ENCODE measurements at regions not wholly inside any gene's neighbourhood (a gene's known extent, or its start where the extent isn't known, plus 50 kb on each side); places are given as distances from the start of the nearest gene placed in this dataset.

DNA sequence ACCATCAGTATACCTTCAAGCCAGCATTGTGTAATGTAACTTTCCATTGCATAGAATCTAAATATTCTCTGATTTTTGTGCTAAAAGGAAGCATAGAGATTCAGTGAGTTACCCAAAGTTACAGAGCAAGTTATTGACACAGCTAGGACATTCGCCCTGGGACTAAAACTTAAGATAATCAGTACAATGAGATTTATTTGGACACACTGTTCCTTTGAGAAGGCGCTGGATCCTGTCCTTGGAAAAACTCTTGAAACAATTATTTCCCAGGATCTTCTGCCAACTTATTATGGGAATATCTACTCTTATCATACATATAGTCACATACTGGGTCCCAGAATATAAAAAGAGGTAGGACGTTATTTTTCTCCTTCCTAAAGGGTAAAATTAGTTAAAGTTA is 392.0 kb downstream of the UBE2NL start:
- Histone ChIP-seq H3K9me3 (ENCODE audit: insufficient read depth in 2 of 2, low read depth in 1 of 2, low read length in 1 of 2) (no peaks in the 10 kb centered on the region), H2BK15ac (ENCODE audit: low read length) (no peak overlapping the region), H2BK12ac (ENCODE audit: low read depth, low read length) (no peak overlapping the region), H3K56ac (replicated peaks; ENCODE audit: insufficient read length, low read depth, low read length) (no peak overlapping the region), H2BK20ac (ENCODE audit: low read length) (no peak overlapping the region), H3K79me2 (ENCODE audit: control insufficient read depth in 1 of 2, insufficient read depth in 2 of 2, low read length in 2 of 2) (no peaks in the 10 kb centered on the region), H4K8ac (ENCODE audit: extremely low read depth, insufficient read depth, low read length) (no peak overlapping the region), H3K23me2 (ENCODE audit: low read depth, low read length) (no peaks in the 10 kb centered on the region), H3K79me1 (ENCODE audit: low read depth, low read length) (no peaks in the 10 kb centered on the region), H4K5ac (ENCODE audit: insufficient read length, low read depth, low read length) (no peak overlapping the region), H4K20me1 (replicated peaks in 1 of 2; ENCODE audit: control insufficient read depth in 1 of 2, insufficient read depth in 2 of 2, low read length in 2 of 2) (no peaks in the 10 kb centered on the region), H3K4me1 (replicated peaks in 1 of 4; ENCODE audit: control insufficient read depth in 3 of 4, insufficient read depth in 4 of 4, low read length in 3 of 4) (no peaks in the 10 kb centered on the region), H3K36me3 (ENCODE audit: control insufficient read depth in 2 of 4, insufficient read depth in 4 of 4, low read length in 3 of 4) (no peaks in the 10 kb centered on the region), H3K4me2 (ENCODE audit: insufficient read depth in 1 of 2, low read depth in 2 of 2, low read length in 2 of 2) (no peak overlapping the region), H3K14ac (ENCODE audit: insufficient read length) (no peak overlapping the region), H3K18ac (ENCODE audit: extremely low read depth, low read length) (no peak overlapping the region), H3K4me3 (ENCODE audit: extremely low read depth in 1 of 4, insufficient read depth in 2 of 4, low read depth in 3 of 4, low read length in 4 of 4) (no peak overlapping the region), H2AK5ac (ENCODE audit: low read depth, low read length) (no peak overlapping the region), H3K27me3 (replicated peaks in 1 of 4; ENCODE audit: control insufficient read depth in 3 of 4, extremely low read depth in 1 of 4, insufficient read depth in 3 of 4, low read length in 3 of 4) (no peaks in the 10 kb centered on the region), H2BK5ac (ENCODE audit: low read depth, low read length) (no peak overlapping the region), H2AFZ (ENCODE audit: low read length) (no peak overlapping the region), H3K23ac (ENCODE audit: insufficient read length) (no peak overlapping the region), H3K27ac (ENCODE audit: low read depth, low read length) (no peak overlapping the region), H4K91ac (replicated peaks; ENCODE audit: insufficient read length, low read length) (no peak overlapping the region), H2BK120ac (replicated peaks; ENCODE audit: low read depth, low read length) (no peak overlapping the region), H3K4ac (replicated peaks; ENCODE audit: insufficient read length, low read depth, low read length) (no peak overlapping the region), H3K9ac (replicated peaks in 1 of 4; ENCODE audit: extremely low read depth in 1 of 4, low read depth in 3 of 4, low read length in 3 of 4) (no peak overlapping the region)
- FAIRE-seq = no peak
- no peak for DNase-seq (ENCODE audit: low read depth in 1 of 2, low spot score in 2 of 2)
- 96% methylated on average over 3 of the region's 3 CpGs; no CpG with 5 or more reads in 1 of the 2 experiments for WGBS, 2 experiments (ENCODE audit: extremely low coverage in 1 of 2, insufficient coverage in 1 of 2, insufficient read length in 1 of 2, insufficient replicate concordance in 2 of 2, low coverage in 1 of 2, low lambda C conversion rate in 2 of 2, missing lambda C conversion rate in 1 of 2)
- POLR2A ChIA-PET (ENCODE audit: partially characterized antibody) = no interaction called here
- CTCF ChIA-PET (ENCODE audit: partially characterized antibody) = no interaction called here
- TF ChIP-seq RFX5 (IDR thresholded peaks at IDR 0.05; ENCODE audit: borderline replicate concordance, low read depth, low read length) = no peak
- TF ChIP-seq SIN3A (conservative IDR thresholded peaks at IDR 0.05 in 1 of 2, IDR thresholded peaks at IDR 0.05 in 1 of 2; ENCODE audit: low read depth in 1 of 2, low read length in 2 of 2) = no peak
- TF ChIP-seq SAP30 (IDR thresholded peaks at IDR 0.05; ENCODE audit: insufficient read depth, insufficient replicate concordance, low read length) = no peak
- TF ChIP-seq BCL11A (IDR thresholded peaks at IDR 0.05; ENCODE audit: low read depth in 2 of 2, low read length in 2 of 2) = no peak
- no peak for TF ChIP-seq PHF8 (conservative IDR thresholded peaks at IDR 0.05; ENCODE audit: low read depth, low read length)
- no peak for TF ChIP-seq CHD2 (IDR thresholded peaks at IDR 0.05; ENCODE audit: low read length)
- TF ChIP-seq TAF1 (IDR thresholded peaks at IDR 0.05; ENCODE audit: low read depth, low read length) = no peak
- TF ChIP-seq, protein P1, sequence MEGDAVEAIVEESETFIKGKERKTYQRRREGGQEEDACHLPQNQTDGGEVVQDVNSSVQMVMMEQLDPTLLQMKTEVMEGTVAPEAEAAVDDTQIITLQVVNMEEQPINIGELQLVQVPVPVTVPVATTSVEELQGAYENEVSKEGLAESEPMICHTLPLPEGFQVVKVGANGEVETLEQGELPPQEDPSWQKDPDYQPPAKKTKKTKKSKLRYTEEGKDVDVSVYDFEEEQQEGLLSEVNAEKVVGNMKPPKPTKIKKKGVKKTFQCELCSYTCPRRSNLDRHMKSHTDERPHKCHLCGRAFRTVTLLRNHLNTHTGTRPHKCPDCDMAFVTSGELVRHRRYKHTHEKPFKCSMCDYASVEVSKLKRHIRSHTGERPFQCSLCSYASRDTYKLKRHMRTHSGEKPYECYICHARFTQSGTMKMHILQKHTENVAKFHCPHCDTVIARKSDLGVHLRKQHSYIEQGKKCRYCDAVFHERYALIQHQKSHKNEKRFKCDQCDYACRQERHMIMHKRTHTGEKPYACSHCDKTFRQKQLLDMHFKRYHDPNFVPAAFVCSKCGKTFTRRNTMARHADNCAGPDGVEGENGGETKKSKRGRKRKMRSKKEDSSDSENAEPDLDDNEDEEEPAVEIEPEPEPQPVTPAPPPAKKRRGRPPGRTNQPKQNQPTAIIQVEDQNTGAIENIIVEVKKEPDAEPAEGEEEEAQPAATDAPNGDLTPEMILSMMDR (IDR thresholded peaks at IDR 0.05; ENCODE audit: control extremely low read depth in 1 of 3, insufficient read depth in 1 of 3, low read depth in 1 of 3, low read length in 3 of 3) = no peak
- TF ChIP-seq, protein P2, sequence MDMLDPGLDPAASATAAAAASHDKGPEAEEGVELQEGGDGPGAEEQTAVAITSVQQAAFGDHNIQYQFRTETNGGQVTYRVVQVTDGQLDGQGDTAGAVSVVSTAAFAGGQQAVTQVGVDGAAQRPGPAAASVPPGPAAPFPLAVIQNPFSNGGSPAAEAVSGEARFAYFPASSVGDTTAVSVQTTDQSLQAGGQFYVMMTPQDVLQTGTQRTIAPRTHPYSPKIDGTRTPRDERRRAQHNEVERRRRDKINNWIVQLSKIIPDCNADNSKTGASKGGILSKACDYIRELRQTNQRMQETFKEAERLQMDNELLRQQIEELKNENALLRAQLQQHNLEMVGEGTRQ (IDR thresholded peaks at IDR 0.05; ENCODE audit: low read length) = no peak
- TF ChIP-seq SIRT6 (IDR thresholded peaks at IDR 0.05; ENCODE audit: low read length) = no peak
- TF ChIP-seq CBX8 (IDR thresholded peaks at IDR 0.05; ENCODE audit: borderline replicate concordance, low read depth, low read length) = no peak

All from H1 (cell line).